Thyroid gland (tissue), 4 donors: ENCODE measurements at regions not wholly inside any gene's neighbourhood (a gene's known extent, or its start where the extent isn't known, plus 50 kb on each side); places are given as distances from the start of the nearest gene placed in this dataset.

Source experiments
- POLR2A ChIP-seq, 2 donors: fragments of 450-650 bp; IDR thresholded peaks; one replicate each; pipeline ENCODE4 v1.6.1; 2017; ENCODE audit warnings: antibody characterized with exemption in 2 of 2, mild to moderate bottlenecking in 2 of 2, moderate library complexity in 1 of 2
- TF ChIP-seq, protein P1 (sequence below), 6 experiments: fragments of 200-600 bp in 3 of 6; fragments of 450-650 bp in 3 of 6; sonication (generic) in 3 of 6; IDR thresholded peaks; one replicate each; pipeline ENCODE4 v1.5.1; 2016 to 2019; ENCODE audit warnings: antibody characterized with exemption in 6 of 6, mild to moderate bottlenecking in 2 of 6, inconsistent platforms in 1 of 6, moderate library complexity in 1 of 6

GRCh38 chr22:47445212-47445611 is 682.8 kb downstream of the TBC1D22A start:
- no peak for TF ChIP-seq POLR2A (IDR thresholded peaks at IDR 0.05)
- TF ChIP-seq, protein P1, sequence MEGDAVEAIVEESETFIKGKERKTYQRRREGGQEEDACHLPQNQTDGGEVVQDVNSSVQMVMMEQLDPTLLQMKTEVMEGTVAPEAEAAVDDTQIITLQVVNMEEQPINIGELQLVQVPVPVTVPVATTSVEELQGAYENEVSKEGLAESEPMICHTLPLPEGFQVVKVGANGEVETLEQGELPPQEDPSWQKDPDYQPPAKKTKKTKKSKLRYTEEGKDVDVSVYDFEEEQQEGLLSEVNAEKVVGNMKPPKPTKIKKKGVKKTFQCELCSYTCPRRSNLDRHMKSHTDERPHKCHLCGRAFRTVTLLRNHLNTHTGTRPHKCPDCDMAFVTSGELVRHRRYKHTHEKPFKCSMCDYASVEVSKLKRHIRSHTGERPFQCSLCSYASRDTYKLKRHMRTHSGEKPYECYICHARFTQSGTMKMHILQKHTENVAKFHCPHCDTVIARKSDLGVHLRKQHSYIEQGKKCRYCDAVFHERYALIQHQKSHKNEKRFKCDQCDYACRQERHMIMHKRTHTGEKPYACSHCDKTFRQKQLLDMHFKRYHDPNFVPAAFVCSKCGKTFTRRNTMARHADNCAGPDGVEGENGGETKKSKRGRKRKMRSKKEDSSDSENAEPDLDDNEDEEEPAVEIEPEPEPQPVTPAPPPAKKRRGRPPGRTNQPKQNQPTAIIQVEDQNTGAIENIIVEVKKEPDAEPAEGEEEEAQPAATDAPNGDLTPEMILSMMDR (IDR thresholded peaks at IDR 0.05): no peak
